SK-N-SH (cell line): ENCODE measurements at regions not wholly inside any gene's neighbourhood (a gene's known extent, or its start where the extent isn't known, plus 50 kb on each side); places are given as distances from the start of the nearest gene placed in this dataset.

ENCODE experiments used
- EP300 ChIP-seq, 2 experiments: IDR thresholded peaks; 2 replicates each; pipeline versions ENCODE4 v1.4.0 to v1.6.1; 2012; ENCODE audit warnings: borderline replicate concordance in 1 of 2, low read depth in 1 of 2, low read length in 1 of 2
- FOXJ3 ChIP-seq: sonication (generic); formaldehyde crosslinking; IDR thresholded peaks from 2 replicates; pipeline ENCODE4 v1.5.1; 2020; ENCODE audit warnings: mild to moderate bottlenecking, missing genetic modification reagents
- MEF2A ChIP-seq: IDR thresholded peaks from 2 replicates; pipeline ENCODE4 v1.4.0; 2012; ENCODE audit warnings: low read depth, borderline replicate concordance
- POLR2AphosphoS5 ChIP-seq: IDR thresholded peaks from 2 replicates; pipeline ENCODE4 v1.6.1; 2012; ENCODE audit warnings: low read depth, low read length
- RAD21 ChIP-seq: IDR thresholded peaks from 2 replicates; pipeline ENCODE4 v1.6.1; 2012; ENCODE audit warnings: mild to moderate bottlenecking, low read length
- RCOR1 ChIP-seq: fragments of 150-350 bp; IDR thresholded peaks from 2 replicates; pipeline ENCODE4 v1.6.1; 2017; ENCODE audit warnings: antibody characterized with exemption, low read length
- RFX5 ChIP-seq: IDR thresholded peaks from 2 replicates; pipeline ENCODE4 v1.6.1; 2012; ENCODE audit warnings: mild to moderate bottlenecking, improper control_type of control experiment, low read length
- TAF1 ChIP-seq: IDR thresholded peaks from 2 replicates; pipeline ENCODE4 v1.6.1; 2012; ENCODE audit warnings: low read depth, mild to moderate bottlenecking, low read length, moderate library complexity, borderline replicate concordance
- TCF12 ChIP-seq: IDR thresholded peaks from 2 replicates; pipeline ENCODE4 v1.4.0; 2012
- TEAD4 ChIP-seq: IDR thresholded peaks from 2 replicates; pipeline ENCODE4 v1.4.0; 2012; ENCODE audit warnings: mild to moderate bottlenecking, borderline replicate concordance; ENCODE audit not compliant: insufficient read depth
- TF ChIP-seq, protein P1 (sequence below): fragments of 200-600 bp; sonication (generic); IDR thresholded peaks from 2 replicates; pipeline ENCODE4 v1.6.1; 2017; ENCODE audit warnings: antibody characterized with exemption, mild to moderate bottlenecking, moderate library complexity
- TF ChIP-seq, protein P2 (sequence below): IDR thresholded peaks from 2 replicates; pipeline ENCODE4 v1.4.0; 2012; ENCODE audit warnings: low read depth

DNA sequence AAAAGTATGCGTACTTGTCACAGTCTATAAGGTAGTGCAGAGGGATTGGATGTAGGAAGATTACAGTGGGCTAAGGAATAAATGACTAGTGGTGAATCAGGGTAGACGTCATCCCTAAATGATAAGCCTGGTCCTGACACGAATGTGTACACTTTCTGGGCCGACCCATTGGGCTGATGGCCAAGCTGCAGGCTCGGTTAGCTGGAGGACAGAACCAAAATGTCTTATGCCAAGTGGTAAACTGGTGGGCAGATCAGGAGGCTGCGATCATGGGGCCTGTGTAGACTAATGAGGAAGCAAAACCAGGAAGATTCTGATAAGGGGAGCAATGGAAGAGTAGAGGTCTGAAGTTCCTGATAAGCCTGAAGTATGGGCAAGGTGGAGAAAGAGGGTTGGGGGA is 272.8 kb upstream of the GATB start:
- no peak for TF ChIP-seq EP300 (IDR thresholded peaks at IDR 0.05; ENCODE audit: borderline replicate concordance in 1 of 2, low read depth in 1 of 2, low read length in 1 of 2)
- TF ChIP-seq POLR2AphosphoS5, result no peak
- TF ChIP-seq, protein P1, sequence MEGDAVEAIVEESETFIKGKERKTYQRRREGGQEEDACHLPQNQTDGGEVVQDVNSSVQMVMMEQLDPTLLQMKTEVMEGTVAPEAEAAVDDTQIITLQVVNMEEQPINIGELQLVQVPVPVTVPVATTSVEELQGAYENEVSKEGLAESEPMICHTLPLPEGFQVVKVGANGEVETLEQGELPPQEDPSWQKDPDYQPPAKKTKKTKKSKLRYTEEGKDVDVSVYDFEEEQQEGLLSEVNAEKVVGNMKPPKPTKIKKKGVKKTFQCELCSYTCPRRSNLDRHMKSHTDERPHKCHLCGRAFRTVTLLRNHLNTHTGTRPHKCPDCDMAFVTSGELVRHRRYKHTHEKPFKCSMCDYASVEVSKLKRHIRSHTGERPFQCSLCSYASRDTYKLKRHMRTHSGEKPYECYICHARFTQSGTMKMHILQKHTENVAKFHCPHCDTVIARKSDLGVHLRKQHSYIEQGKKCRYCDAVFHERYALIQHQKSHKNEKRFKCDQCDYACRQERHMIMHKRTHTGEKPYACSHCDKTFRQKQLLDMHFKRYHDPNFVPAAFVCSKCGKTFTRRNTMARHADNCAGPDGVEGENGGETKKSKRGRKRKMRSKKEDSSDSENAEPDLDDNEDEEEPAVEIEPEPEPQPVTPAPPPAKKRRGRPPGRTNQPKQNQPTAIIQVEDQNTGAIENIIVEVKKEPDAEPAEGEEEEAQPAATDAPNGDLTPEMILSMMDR, result no peak
- no peak for TF ChIP-seq RAD21
- no peak for TF ChIP-seq RFX5
- no peak for TF ChIP-seq TEAD4
- TF ChIP-seq FOXJ3 (CRISPR knock-in tag), result no peak
- no peak for TF ChIP-seq TAF1
- TF ChIP-seq RCOR1, result no peak
- no peak for TF ChIP-seq MEF2A
- no peak for TF ChIP-seq TCF12
- TF ChIP-seq, protein P2, sequence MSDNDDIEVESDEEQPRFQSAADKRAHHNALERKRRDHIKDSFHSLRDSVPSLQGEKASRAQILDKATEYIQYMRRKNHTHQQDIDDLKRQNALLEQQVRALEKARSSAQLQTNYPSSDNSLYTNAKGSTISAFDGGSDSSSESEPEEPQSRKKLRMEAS, result no peak
